Liver (tissue), 8 donors: ENCODE measurements at regions not wholly inside any gene's neighbourhood (a gene's known extent, or its start where the extent isn't known, plus 50 kb on each side); places are given as distances from the start of the nearest gene placed in this dataset.

Experiments
- DNase-seq: peaks from one replicate; pipeline ENCODE4 v3.0.0-alpha.2; 2017; ENCODE audit warnings: low spot score
- H3K27ac ChIP-seq, 2 donors: one replicate each; pipeline ENCODE4 v1.7.0; 2013; ENCODE audit warnings: inconsistent platforms in 2 of 2, low read length in 2 of 2, control low read depth in 1 of 2, low read depth in 1 of 2, mild to moderate bottlenecking in 1 of 2
- H3K27me3 ChIP-seq, 4 donors: one replicate each; pipeline versions ENCODE4 v1.6.1 to v1.7.0; 2013; ENCODE audit warnings: low read length in 3 of 4, inconsistent platforms in 1 of 4, mild to moderate bottlenecking in 1 of 4, moderate library complexity in 1 of 4; ENCODE audit not compliant: control insufficient read depth in 4 of 4, insufficient read depth in 4 of 4
- H3K36me3 ChIP-seq, 4 donors: one replicate each; pipeline versions ENCODE4 v1.6.1 to v1.7.0; 2013; ENCODE audit warnings: low read length in 3 of 4, mild to moderate bottlenecking in 3 of 4, low read depth in 1 of 4, moderate library complexity in 1 of 4; ENCODE audit not compliant: control insufficient read depth in 4 of 4, insufficient read depth in 3 of 4
- H3K4me1 ChIP-seq, 4 donors: one replicate each; pipeline versions ENCODE4 v1.6.1 to v1.7.0; 2013; ENCODE audit warnings: low read length in 3 of 4, mild to moderate bottlenecking in 3 of 4, moderate library complexity in 1 of 4; ENCODE audit not compliant: control insufficient read depth in 4 of 4, insufficient read depth in 4 of 4
- H3K4me3 ChIP-seq, 3 donors: one replicate each; pipeline versions ENCODE4 v1.6.1 to v1.7.0; 2013; ENCODE audit warnings: low read length in 3 of 3, control low read depth in 1 of 3, low read depth in 1 of 3, mild to moderate bottlenecking in 1 of 3
- H3K9ac ChIP-seq, 2 donors: one replicate each; pipeline ENCODE4 v1.7.0; 2013; ENCODE audit warnings: low read length in 2 of 2, mild to moderate bottlenecking in 2 of 2, moderate library complexity in 2 of 2, control low read depth in 1 of 2, low read depth in 1 of 2
- H3K9me3 ChIP-seq, 4 donors: one replicate each; pipeline versions ENCODE4 v1.6.1 to v1.7.0; 2013; ENCODE audit warnings: low read length in 3 of 4; ENCODE audit not compliant: control insufficient read depth in 4 of 4
- ATF3 ChIP-seq: IDR thresholded peaks from 2 replicates; pipeline ENCODE4 v1.6.1; 2016; ENCODE audit warnings: antibody characterized with exemption
- CTCF ChIP-seq: fragments of 150-350 bp; IDR thresholded peaks from 2 replicates; pipeline ENCODE4 v1.5.1; 2017; ENCODE audit warnings: improper control_type of control experiment, low read depth, low read length; ENCODE audit not compliant: missing input control
- EGR1 ChIP-seq, 2 donors: IDR thresholded peaks; 2 replicates each; pipeline ENCODE4 v1.6.1; 2016 to 2018; ENCODE audit warnings: antibody characterized with exemption in 2 of 2, low read depth in 2 of 2
- FOXA1 ChIP-seq: IDR thresholded peaks from 2 replicates; pipeline ENCODE4 v1.6.1; 2016; ENCODE audit warnings: antibody characterized with exemption
- FOXA2 ChIP-seq: IDR thresholded peaks from 2 replicates; pipeline ENCODE4 v1.6.1; 2016; ENCODE audit warnings: antibody characterized with exemption
- GABPA ChIP-seq, 2 donors: IDR thresholded peaks in 1 of 2; conservative IDR thresholded peaks in 1 of 2; 2 replicates each; pipeline ENCODE4 v1.6.1; 2016; ENCODE audit warnings: antibody characterized with exemption in 2 of 2, mild to moderate bottlenecking in 1 of 2, moderate library complexity in 1 of 2
- HNF4A ChIP-seq, 2 donors: conservative IDR thresholded peaks; 2 replicates each; pipeline ENCODE4 v1.6.1; 2016; ENCODE audit warnings: antibody characterized with exemption in 2 of 2, mild to moderate bottlenecking in 2 of 2
- HNF4G ChIP-seq: IDR thresholded peaks from 2 replicates; pipeline ENCODE4 v1.6.1; 2016; ENCODE audit warnings: antibody characterized with exemption
- JUND ChIP-seq, 2 donors: IDR thresholded peaks; 2 replicates each; pipeline ENCODE4 v1.6.1; 2016; ENCODE audit warnings: antibody characterized with exemption in 2 of 2
- MAX ChIP-seq: IDR thresholded peaks from 2 replicates; pipeline ENCODE4 v1.6.1; 2016; ENCODE audit warnings: antibody characterized with exemption
- NR2F2 ChIP-seq: IDR thresholded peaks from 2 replicates; pipeline ENCODE4 v1.6.1; 2016; ENCODE audit warnings: antibody characterized with exemption
- RAD21 ChIP-seq, 2 donors: IDR thresholded peaks; 2 replicates each; pipeline ENCODE4 v1.6.1; 2016; ENCODE audit warnings: antibody characterized with exemption in 2 of 2, mild to moderate bottlenecking in 2 of 2
- RXRA ChIP-seq, 2 donors: IDR thresholded peaks; 2 replicates each; pipeline ENCODE4 v1.6.1; 2017 to 2018; ENCODE audit warnings: antibody characterized with exemption in 2 of 2, mild to moderate bottlenecking in 1 of 2
- SP1 ChIP-seq: IDR thresholded peaks from 2 replicates; pipeline ENCODE4 v1.6.1; 2018; ENCODE audit warnings: antibody characterized with exemption, mild to moderate bottlenecking
- TAF1 ChIP-seq: conservative IDR thresholded peaks from 2 replicates; pipeline ENCODE4 v1.6.1; 2016; ENCODE audit warnings: antibody characterized with exemption, mild to moderate bottlenecking
- YY1 ChIP-seq: IDR thresholded peaks from 2 replicates; pipeline ENCODE4 v1.6.1; 2016; ENCODE audit warnings: antibody characterized with exemption, mild to moderate bottlenecking
- WGBS: extraction: QIAGEN DNeasy Blood & Tissue Kit; methylation state at CpG from one replicate; pipeline ENCODE4 v1.1.7; 2013; 5-methylcytosine and 5-hydroxymethylcytosine counted together
- TF ChIP-seq, protein P1 (sequence below): IDR thresholded peaks from 2 replicates; pipeline ENCODE4 v1.6.1; 2016; ENCODE audit warnings: antibody characterized with exemption, mild to moderate bottlenecking
- TF ChIP-seq, protein P2 (sequence below): IDR thresholded peaks from 2 replicates; pipeline ENCODE4 v1.6.1; 2016; ENCODE audit warnings: antibody characterized with exemption
- donor health status: healthy.
- donor health status: healthy.
- donor health status: healthy.
- donor health status: healthy.
- donor health status: healthy.

DNA sequence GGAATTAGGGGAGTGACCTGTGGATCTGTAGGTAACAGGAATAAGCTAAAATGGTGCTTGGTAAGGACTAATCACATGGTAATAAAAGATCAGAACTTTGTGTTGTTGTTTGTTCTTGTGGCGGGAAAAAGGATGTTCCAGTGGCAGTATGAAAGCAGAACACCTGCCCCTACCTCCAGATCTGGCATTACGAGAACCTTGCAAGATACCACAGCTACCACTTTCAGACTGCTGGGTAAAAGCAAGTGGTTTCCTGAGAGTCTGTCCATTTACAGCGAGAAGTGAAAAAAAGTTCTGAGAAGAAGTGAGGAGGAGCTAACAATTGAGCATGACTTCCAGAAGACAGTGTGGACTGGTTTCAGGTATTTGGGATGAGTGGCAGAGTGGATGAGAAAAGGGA, 252.5 kb downstream of the TLE4 start:
- H3K9me3 ChIP-seq = no peaks in the 10 kb centered on the region
- H3K4me1 ChIP-seq = no peaks in the 10 kb centered on the region
- H3K36me3 ChIP-seq = no peaks in the 10 kb centered on the region
- no peaks in the 10 kb centered on the region for H3K27me3 ChIP-seq
- no peak overlapping the region for H3K27ac ChIP-seq
- DNase-seq = no peak
- TF ChIP-seq HNF4G (no peak), FOXA2 (no peak), NR2F2 (no peak), CTCF (no peak), RXRA (IDR thresholded peaks at IDR 0.05) (no peak), RAD21 (IDR thresholded peaks at IDR 0.05) (no peak), YY1 (no peak), EGR1 (IDR thresholded peaks at IDR 0.05; ENCODE audit: low read depth in 2 of 2) (no peak), FOXA1 (no peak), ATF3 (no peak), JUND (IDR thresholded peaks at IDR 0.05) (no peak), GABPA (IDR thresholded peaks at IDR 0.05 in 1 of 2, conservative IDR thresholded peaks at IDR 0.05 in 1 of 2) (no peak), MAX (no peak), SP1 (no peak), HNF4A (conservative IDR thresholded peaks at IDR 0.05) (no peak), TAF1 (no peak)
- TF ChIP-seq, protein P1, sequence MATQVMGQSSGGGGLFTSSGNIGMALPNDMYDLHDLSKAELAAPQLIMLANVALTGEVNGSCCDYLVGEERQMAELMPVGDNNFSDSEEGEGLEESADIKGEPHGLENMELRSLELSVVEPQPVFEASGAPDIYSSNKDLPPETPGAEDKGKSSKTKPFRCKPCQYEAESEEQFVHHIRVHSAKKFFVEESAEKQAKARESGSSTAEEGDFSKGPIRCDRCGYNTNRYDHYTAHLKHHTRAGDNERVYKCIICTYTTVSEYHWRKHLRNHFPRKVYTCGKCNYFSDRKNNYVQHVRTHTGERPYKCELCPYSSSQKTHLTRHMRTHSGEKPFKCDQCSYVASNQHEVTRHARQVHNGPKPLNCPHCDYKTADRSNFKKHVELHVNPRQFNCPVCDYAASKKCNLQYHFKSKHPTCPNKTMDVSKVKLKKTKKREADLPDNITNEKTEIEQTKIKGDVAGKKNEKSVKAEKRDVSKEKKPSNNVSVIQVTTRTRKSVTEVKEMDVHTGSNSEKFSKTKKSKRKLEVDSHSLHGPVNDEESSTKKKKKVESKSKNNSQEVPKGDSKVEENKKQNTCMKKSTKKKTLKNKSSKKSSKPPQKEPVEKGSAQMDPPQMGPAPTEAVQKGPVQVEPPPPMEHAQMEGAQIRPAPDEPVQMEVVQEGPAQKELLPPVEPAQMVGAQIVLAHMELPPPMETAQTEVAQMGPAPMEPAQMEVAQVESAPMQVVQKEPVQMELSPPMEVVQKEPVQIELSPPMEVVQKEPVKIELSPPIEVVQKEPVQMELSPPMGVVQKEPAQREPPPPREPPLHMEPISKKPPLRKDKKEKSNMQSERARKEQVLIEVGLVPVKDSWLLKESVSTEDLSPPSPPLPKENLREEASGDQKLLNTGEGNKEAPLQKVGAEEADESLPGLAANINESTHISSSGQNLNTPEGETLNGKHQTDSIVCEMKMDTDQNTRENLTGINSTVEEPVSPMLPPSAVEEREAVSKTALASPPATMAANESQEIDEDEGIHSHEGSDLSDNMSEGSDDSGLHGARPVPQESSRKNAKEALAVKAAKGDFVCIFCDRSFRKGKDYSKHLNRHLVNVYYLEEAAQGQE = no peak
- TF ChIP-seq, protein P2, sequence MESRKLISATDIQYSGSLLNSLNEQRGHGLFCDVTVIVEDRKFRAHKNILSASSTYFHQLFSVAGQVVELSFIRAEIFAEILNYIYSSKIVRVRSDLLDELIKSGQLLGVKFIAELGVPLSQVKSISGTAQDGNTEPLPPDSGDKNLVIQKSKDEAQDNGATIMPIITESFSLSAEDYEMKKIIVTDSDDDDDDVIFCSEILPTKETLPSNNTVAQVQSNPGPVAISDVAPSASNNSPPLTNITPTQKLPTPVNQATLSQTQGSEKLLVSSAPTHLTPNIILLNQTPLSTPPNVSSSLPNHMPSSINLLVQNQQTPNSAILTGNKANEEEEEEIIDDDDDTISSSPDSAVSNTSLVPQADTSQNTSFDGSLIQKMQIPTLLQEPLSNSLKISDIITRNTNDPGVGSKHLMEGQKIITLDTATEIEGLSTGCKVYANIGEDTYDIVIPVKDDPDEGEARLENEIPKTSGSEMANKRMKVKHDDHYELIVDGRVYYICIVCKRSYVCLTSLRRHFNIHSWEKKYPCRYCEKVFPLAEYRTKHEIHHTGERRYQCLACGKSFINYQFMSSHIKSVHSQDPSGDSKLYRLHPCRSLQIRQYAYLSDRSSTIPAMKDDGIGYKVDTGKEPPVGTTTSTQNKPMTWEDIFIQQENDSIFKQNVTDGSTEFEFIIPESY = no peak
- WGBS = 78% methylated on average over 3 of the region's 3 CpGs
- no peak overlapping the region for H3K9ac ChIP-seq
- H3K4me3 ChIP-seq = no peak overlapping the region
